ENCODE measurements at regions not wholly inside any gene's neighbourhood (a gene's known extent, or its start where the extent isn't known, plus 50 kb on each side); places are given as distances from the start of the nearest gene placed in this dataset.
A peak's percentile ranks its signal among the peaks of the same experiment; 100 is the strongest.
"Not testable (repeated sequence)": the region's sequence is repeated elsewhere in the genome, so short reads cannot be mapped to it uniquely, and the experiment has no call there.

- Mint-ChIP-seq H3K4me3 (no peak overlapping the region), H3K9me3 (no peaks in the 10 kb centered on the region), H3K27me3 (peaks cover 16% of the 10 kb centered on the region), H3K4me1 (ENCODE audit: low read depth) (no peaks in the 10 kb centered on the region), H3K27ac (no peak overlapping the region), H3K36me3 (ENCODE audit: low read depth) (no peaks in the 10 kb centered on the region)
- intact Hi-C loops (cut with DNase I, micrococcal nuclease): no loop called here
- no peak for TF ChIP-seq CTCF (IDR thresholded peaks at IDR 0.05)
- Histone ChIP-seq H3K4me1 (ENCODE audit: insufficient read depth, low read length) (no peaks in the 10 kb centered on the region), H3K27me3 (ENCODE audit: control insufficient read depth in 1 of 2, insufficient read depth in 2 of 2, low read length in 2 of 2) (no peaks in the 10 kb centered on the region), H3K36me3 (ENCODE audit: insufficient read depth, low read length) (no peaks in the 10 kb centered on the region), H3K4me3 (ENCODE audit: low read length) (no peak overlapping the region), H3K9me3 (ENCODE audit: control insufficient read depth in 1 of 2, insufficient read depth in 1 of 2, low read length in 2 of 2) (peaks cover 5 to 39% of the 10 kb centered on the region in 2 experiments), H3K27ac (ENCODE audit: low read depth in 1 of 2, low read length in 2 of 2) (no peak overlapping the region)
- no peak for ATAC-seq (ENCODE audit: poor library complexity)
- POLR2A ChIA-PET: no interaction called here
- CTCF ChIA-PET: no interaction called here
- peak in 1 of 14 experiments; percentile 14 for DNase-seq
These were observed 66.5 kb upstream of the PPP2R2D start for GRCh38 chr10:131834152-131834810.

GRCh38 chr10:131838966-131839742, 61.7 kb upstream of the PPP2R2D start:
- no peaks in the 10 kb centered on the region for H3K4me1 Mint-ChIP-seq (ENCODE audit: low read depth)
- H3K27ac Mint-ChIP-seq: no peak overlapping the region
- H3K36me3 Mint-ChIP-seq (ENCODE audit: low read depth): no peaks in the 10 kb centered on the region
- H3K27me3 ChIP-seq (ENCODE audit: control insufficient read depth in 1 of 2, insufficient read depth in 2 of 2, low read length in 2 of 2): no peaks in the 10 kb centered on the region
- DNase-seq: peak in 1 of 14 experiments; percentile 21
- peaks cover 5 to 20% of the 10 kb centered on the region in 2 experiments for H3K9me3 ChIP-seq (ENCODE audit: control insufficient read depth in 1 of 2, insufficient read depth in 1 of 2, low read length in 2 of 2)
- ATAC-seq (ENCODE audit: poor library complexity): no peak
- peaks cover 4% of the 10 kb centered on the region for H3K27me3 Mint-ChIP-seq
- CTCF ChIA-PET: no interaction called here
- H3K9me3 Mint-ChIP-seq: no peaks in the 10 kb centered on the region
- H3K36me3 ChIP-seq (ENCODE audit: insufficient read depth, low read length): no peaks in the 10 kb centered on the region
- H3K27ac ChIP-seq (ENCODE audit: low read depth in 1 of 2, low read length in 2 of 2): no peak overlapping the region
- intact Hi-C loops (cut with DNase I, micrococcal nuclease): no loop called here
- no peaks in the 10 kb centered on the region for H3K4me1 ChIP-seq (ENCODE audit: insufficient read depth, low read length)
- H3K4me3 Mint-ChIP-seq: no peak overlapping the region
- POLR2A ChIA-PET: no interaction called here
- TF ChIP-seq CTCF (IDR thresholded peaks at IDR 0.05): no peak
- no peak overlapping the region for H3K4me3 ChIP-seq (ENCODE audit: low read length)

- H3K4me3 Mint-ChIP-seq; H3K27me3 ChIP-seq (ENCODE audit: control insufficient read depth in 1 of 2, insufficient read depth in 2 of 2, low read length in 2 of 2); POLR2A ChIA-PET; H3K27ac Mint-ChIP-seq; H3K27me3 Mint-ChIP-seq; H3K4me3 ChIP-seq (ENCODE audit: low read length); H3K4me1 ChIP-seq (ENCODE audit: insufficient read depth, low read length); ATAC-seq (ENCODE audit: poor library complexity); H3K9me3 Mint-ChIP-seq; intact Hi-C loops (cut with DNase I, micrococcal nuclease); DNase-seq; H3K36me3 ChIP-seq (ENCODE audit: insufficient read depth, low read length); H3K27ac ChIP-seq (ENCODE audit: low read depth in 1 of 2, low read length in 2 of 2); H3K36me3 Mint-ChIP-seq (ENCODE audit: low read depth); H3K4me1 Mint-ChIP-seq (ENCODE audit: low read depth); CTCF ChIA-PET: not testable (repeated sequence)
- H3K9me3 ChIP-seq (ENCODE audit: control insufficient read depth in 1 of 2, insufficient read depth in 1 of 2, low read length in 2 of 2): peaks cover 0 to 12% of the 10 kb centered on the region in 2 experiments
These were observed 60.7 kb upstream of the PPP2R2D start for GRCh38 chr10:131839880-131840787.
